Naive thymus-derived CD4-positive, alpha-beta T cell (primary cell): ENCODE measurements at regions not wholly inside any gene's neighbourhood (a gene's known extent, or its start where the extent isn't known, plus 50 kb on each side); places are given as distances from the start of the nearest gene placed in this dataset.

Experiments used
- ATAC-seq: fragments of 150-1000 bp; cut with Tn5 transposase; 2 replicates; pipeline ENCODE4 v1.10.0; 2021; ENCODE audit warnings: mild to moderate bottlenecking, moderate library complexity
- CTCF ChIA-PET: fragments of 350-600 bp; sonication (Branson Sonifier 250); formaldehyde crosslinking; loops from one replicate; lab custom pipeline; 2021; ENCODE audit warnings: antibody characterized with exemption; lab: Charles Lee
- POLR2A ChIA-PET: fragments of 350-600 bp; sonication (Branson Sonifier 250); formaldehyde crosslinking; loops from one replicate; lab custom pipeline; 2021; ENCODE audit warnings: antibody characterized with exemption, inconsistent platforms; lab: Charles Lee
- DNase-seq, 9 donors: peaks; one replicate each; pipeline versions ENCODE4 v3.0.0 to v3.0.0-alpha.2; 2020 to 2022; ENCODE audit warnings: mixed read lengths in 1 of 9
- H3K27ac ChIP-seq: one replicate; pipeline ENCODE4 v1.7.0; 2013; ENCODE audit warnings: mild to moderate bottlenecking, low read depth, low read length, moderate library complexity
- H3K27me3 ChIP-seq, 2 donors: one replicate each; pipeline ENCODE4 v1.7.0; 2013; ENCODE audit warnings: low read length in 2 of 2, mild to moderate bottlenecking in 2 of 2, moderate library complexity in 2 of 2; ENCODE audit not compliant: control insufficient read depth in 2 of 2, insufficient read depth in 2 of 2
- H3K36me3 ChIP-seq, 3 experiments: 1 replicate in 2 of 3; 2 replicates in 1 of 3; pipeline ENCODE4 v1.7.0; 2013; ENCODE audit warnings: low read length in 3 of 3, mild to moderate bottlenecking in 3 of 3, moderate library complexity in 1 of 3; ENCODE audit not compliant: insufficient read depth in 3 of 3, control insufficient read depth in 2 of 3
- H3K4me1 ChIP-seq, 2 donors: one replicate each; pipeline ENCODE4 v1.7.0; 2013; ENCODE audit warnings: low read length in 2 of 2, mild to moderate bottlenecking in 2 of 2, moderate library complexity in 1 of 2; ENCODE audit not compliant: control insufficient read depth in 2 of 2, insufficient read depth in 2 of 2
- H3K4me3 ChIP-seq: 2 replicates; pipeline ENCODE4 v1.7.0; 2013; ENCODE audit warnings: mild to moderate bottlenecking, low read length
- H3K9me3 ChIP-seq, 3 experiments: 1 replicate in 2 of 3; 2 replicates in 1 of 3; pipeline ENCODE4 v1.7.0; 2013; ENCODE audit warnings: low read length in 3 of 3; ENCODE audit not compliant: control insufficient read depth in 2 of 3
- H3K27ac Mint-ChIP-seq, 9 donors: one replicate each; pipeline ENCODE4 v1.8.0; 2020 to 2022; ENCODE audit warnings: mixed read lengths in 9 of 9, mild to moderate bottlenecking in 8 of 9, moderate library complexity in 5 of 9, inconsistent platforms in 2 of 9
- H3K27me3 Mint-ChIP-seq, 5 donors: one replicate each; pipeline ENCODE4 v1.8.0; 2021 to 2022; ENCODE audit warnings: mixed read lengths in 5 of 5, mild to moderate bottlenecking in 1 of 5
- H3K36me3 Mint-ChIP-seq, 5 donors: one replicate each; pipeline ENCODE4 v1.8.0; 2020 to 2022; ENCODE audit warnings: mixed read lengths in 5 of 5, mild to moderate bottlenecking in 3 of 5, inconsistent platforms in 1 of 5
- H3K4me1 Mint-ChIP-seq, 7 donors: one replicate each; pipeline ENCODE4 v1.8.0; 2020 to 2022; ENCODE audit warnings: mixed read lengths in 7 of 7, mild to moderate bottlenecking in 3 of 7, inconsistent platforms in 1 of 7
- H3K4me3 Mint-ChIP-seq, 10 donors: one replicate each; pipeline ENCODE4 v1.8.0; 2020 to 2022; ENCODE audit warnings: mild to moderate bottlenecking in 10 of 10, mixed read lengths in 10 of 10, moderate library complexity in 6 of 10, inconsistent platforms in 2 of 10
- H3K9me3 Mint-ChIP-seq, 11 donors: one replicate each; pipeline ENCODE4 v1.8.0; 2020 to 2022; ENCODE audit warnings: mixed read lengths in 11 of 11, mild to moderate bottlenecking in 4 of 11, inconsistent platforms in 1 of 11, moderate library complexity in 1 of 11
- intact Hi-C, 2 donors: fragments of 100-400 bp; cut with micrococcal nuclease; formaldehyde crosslinking; loops; one replicate each; pipeline ENCODE4 v1.15.1; 2023

GRCh38 chr2:21461754-21462240, 338.0 kb downstream of the TDRD15 start:
- intact Hi-C loops: no loop called here
- ATAC-seq (no peak), DNase-seq (no peak)
- H3K27ac Mint-ChIP-seq: no peak overlapping the region
- H3K4me1 ChIP-seq: no peaks in the 10 kb centered on the region
- peaks cover 0 to 3% (median 0%) of the 10 kb centered on the region in 5 donors for H3K36me3 Mint-ChIP-seq
- H3K27me3 ChIP-seq: no peaks in the 10 kb centered on the region
- H3K4me3 ChIP-seq: no peak overlapping the region
- H3K4me3 Mint-ChIP-seq: no peak overlapping the region
- ChIA-PET CTCF (no interaction called here), POLR2A (no interaction called here)
- H3K36me3 ChIP-seq: no peaks in the 10 kb centered on the region
- H3K4me1 Mint-ChIP-seq: no peaks in the 10 kb centered on the region
- peaks cover 0 to 21% (median 6%) of the 10 kb centered on the region in 11 donors for H3K9me3 Mint-ChIP-seq
- peaks cover 0 to 3% (median 0%) of the 10 kb centered on the region in 5 donors for H3K27me3 Mint-ChIP-seq
- no peak overlapping the region for H3K27ac ChIP-seq
- no peaks in the 10 kb centered on the region for H3K9me3 ChIP-seq

GRCh38 chr2:21466341-21466927, 342.7 kb downstream of the TDRD15 start:
- peaks cover 0 to 12% (median 7%) of the 10 kb centered on the region in 11 donors for H3K9me3 Mint-ChIP-seq
- no peaks in the 10 kb centered on the region for H3K27me3 Mint-ChIP-seq
- Histone ChIP-seq H3K36me3 (no peaks in the 10 kb centered on the region), H3K27ac (no peak overlapping the region), H3K4me3 (no peak overlapping the region), H3K9me3 (no peaks in the 10 kb centered on the region), H3K27me3 (no peaks in the 10 kb centered on the region), H3K4me1 (no peaks in the 10 kb centered on the region)
- DNase-seq (no peak), ATAC-seq (no peak)
- ChIA-PET POLR2A (no interaction called here), CTCF (no interaction called here)
- no peak overlapping the region for H3K4me3 Mint-ChIP-seq
- H3K27ac Mint-ChIP-seq: no peak overlapping the region
- no peaks in the 10 kb centered on the region for H3K4me1 Mint-ChIP-seq
- intact Hi-C loops: no loop called here
- H3K36me3 Mint-ChIP-seq: peaks cover 0 to 3% (median 0%) of the 10 kb centered on the region in 5 donors

GRCh38 chr2:21467280-21467818, 343.6 kb downstream of the TDRD15 start:
- Mint-ChIP-seq H3K36me3 (peaks cover 0 to 3% (median 0%) of the 10 kb centered on the region in 5 donors), H3K27ac (no peak overlapping the region), H3K27me3 (no peaks in the 10 kb centered on the region), H3K9me3 (peaks cover 0 to 14% (median 6%) of the 10 kb centered on the region in 11 donors), H3K4me3 (no peak overlapping the region), H3K4me1 (no peaks in the 10 kb centered on the region)
- H3K27ac ChIP-seq: no peak overlapping the region
- no peaks in the 10 kb centered on the region for H3K4me1 ChIP-seq
- no peaks in the 10 kb centered on the region for H3K27me3 ChIP-seq
- no peak for ATAC-seq
- no peaks in the 10 kb centered on the region for H3K9me3 ChIP-seq
- no peak overlapping the region for H3K4me3 ChIP-seq
- no peak for DNase-seq
- H3K36me3 ChIP-seq: no peaks in the 10 kb centered on the region
- POLR2A ChIA-PET: no interaction called here
- intact Hi-C loops: no loop called here
- CTCF ChIA-PET: no interaction called here

GRCh38 chr2:21467910-21468309, 344.1 kb downstream of the TDRD15 start:
- ATAC-seq (no peak), DNase-seq (no peak)
- H3K9me3 Mint-ChIP-seq: peaks cover 0 to 14% (median 6%) of the 10 kb centered on the region in 11 donors
- Histone ChIP-seq H3K27ac (no peak overlapping the region), H3K4me3 (no peak overlapping the region), H3K27me3 (no peaks in the 10 kb centered on the region), H3K36me3 (no peaks in the 10 kb centered on the region), H3K4me1 (no peaks in the 10 kb centered on the region), H3K9me3 (no peaks in the 10 kb centered on the region)
- H3K27ac Mint-ChIP-seq: no peak overlapping the region
- CTCF ChIA-PET: no interaction called here
- POLR2A ChIA-PET: no interaction called here
- intact Hi-C loops: no loop called here
- H3K27me3 Mint-ChIP-seq: no peaks in the 10 kb centered on the region
- no peak overlapping the region for H3K4me3 Mint-ChIP-seq
- H3K4me1 Mint-ChIP-seq: no peaks in the 10 kb centered on the region
- H3K36me3 Mint-ChIP-seq: peaks cover 0 to 3% (median 0%) of the 10 kb centered on the region in 5 donors

GRCh38 chr2:21468624-21469023, 344.9 kb downstream of the TDRD15 start:
- H3K4me3 ChIP-seq: no peak overlapping the region
- Mint-ChIP-seq H3K27ac (no peak overlapping the region), H3K9me3 (peaks cover 0 to 14% (median 6%) of the 10 kb centered on the region in 11 donors), H3K27me3 (no peaks in the 10 kb centered on the region), H3K36me3 (peaks cover 0 to 3% (median 0%) of the 10 kb centered on the region in 5 donors), H3K4me3 (no peak overlapping the region), H3K4me1 (no peaks in the 10 kb centered on the region)
- intact Hi-C loops: no loop called here
- ChIA-PET CTCF (no interaction called here), POLR2A (no interaction called here)
- ATAC-seq (no peak), DNase-seq (no peak)
- H3K36me3 ChIP-seq: no peaks in the 10 kb centered on the region
- H3K4me1 ChIP-seq: no peaks in the 10 kb centered on the region
- H3K27ac ChIP-seq: no peak overlapping the region
- H3K9me3 ChIP-seq: no peaks in the 10 kb centered on the region
- H3K27me3 ChIP-seq: no peaks in the 10 kb centered on the region

GRCh38 chr2:21469158-21469557, 345.4 kb downstream of the TDRD15 start:
- intact Hi-C loops: no loop called here
- Histone ChIP-seq H3K4me1 (no peaks in the 10 kb centered on the region), H3K36me3 (no peaks in the 10 kb centered on the region), H3K27ac (no peak overlapping the region), H3K4me3 (no peak overlapping the region), H3K27me3 (no peaks in the 10 kb centered on the region), H3K9me3 (no peaks in the 10 kb centered on the region)
- DNase-seq (no peak), ATAC-seq (no peak)
- peaks cover 0 to 14% (median 6%) of the 10 kb centered on the region in 11 donors for H3K9me3 Mint-ChIP-seq
- H3K4me1 Mint-ChIP-seq: no peaks in the 10 kb centered on the region
- H3K27me3 Mint-ChIP-seq: no peaks in the 10 kb centered on the region
- H3K27ac Mint-ChIP-seq: no peak overlapping the region
- ChIA-PET CTCF (no interaction called here), POLR2A (no interaction called here)
- no peak overlapping the region for H3K4me3 Mint-ChIP-seq
- peaks cover 0 to 3% (median 0%) of the 10 kb centered on the region in 5 donors for H3K36me3 Mint-ChIP-seq

GRCh38 chr2:21469564-21469963, 345.8 kb downstream of the TDRD15 start:
- intact Hi-C loops: no loop called here
- no peak overlapping the region for H3K4me3 Mint-ChIP-seq
- H3K36me3 Mint-ChIP-seq: peaks cover 0 to 3% (median 0%) of the 10 kb centered on the region in 5 donors
- Histone ChIP-seq H3K27ac (no peak overlapping the region), H3K4me1 (no peaks in the 10 kb centered on the region), H3K36me3 (no peaks in the 10 kb centered on the region), H3K9me3 (no peaks in the 10 kb centered on the region), H3K27me3 (no peaks in the 10 kb centered on the region), H3K4me3 (no peak overlapping the region)
- no peak for ATAC-seq
- H3K27me3 Mint-ChIP-seq: no peaks in the 10 kb centered on the region
- CTCF ChIA-PET: no interaction called here
- no peak for DNase-seq
- peaks cover 0 to 14% (median 5%) of the 10 kb centered on the region in 11 donors for H3K9me3 Mint-ChIP-seq
- POLR2A ChIA-PET: no interaction called here
- no peaks in the 10 kb centered on the region for H3K4me1 Mint-ChIP-seq
- no peak overlapping the region for H3K27ac Mint-ChIP-seq
